ENCODE measurements at regions not wholly inside any gene's neighbourhood (a gene's known extent, or its start where the extent isn't known, plus 50 kb on each side); places are given as distances from the start of the nearest gene placed in this dataset.

- intact Hi-C loops (cut with DNase I, micrococcal nuclease): no loop called here
- ATAC-seq (no peak), DNase-seq (no peak)
These were observed 57.9 kb upstream of the EPAS1 start for GRCh38 chr2:46239175-46239846.

- DNase-seq: no peak
- ATAC-seq: no peak
- intact Hi-C loops (cut with DNase I, micrococcal nuclease): no loop called here
These were observed 57.4 kb upstream of the EPAS1 start for GRCh38 chr2:46239847-46240181.

GRCh38 chr2:46241344-46241743 is 55.9 kb upstream of the EPAS1 start:
- no peak for DNase-seq
- intact Hi-C loops (cut with DNase I, micrococcal nuclease): no loop called here
- peak; percentile 84 for ATAC-seq

- no peak for ATAC-seq
- no peak for DNase-seq
- intact Hi-C loops (cut with DNase I, micrococcal nuclease): no loop called here
These were observed 51.3 kb upstream of the EPAS1 start for GRCh38 chr2:46245869-46246268.

GRCh38 chr2:46246790-46247189 is 50.4 kb upstream of the EPAS1 start:
- intact Hi-C loops (cut with DNase I, micrococcal nuclease): no loop called here
- ATAC-seq: no peak

More at GRCh38 chr2:46246790-46247189, 50.4 kb upstream of the EPAS1 start:
- DNase-seq: no peak
